SK-N-SH treated with all-trans-retinoic acid at 6 μM for 48 hours (cell line): ENCODE measurements at regions not wholly inside any gene's neighbourhood (a gene's known extent, or its start where the extent isn't known, plus 50 kb on each side); places are given as distances from the start of the nearest gene placed in this dataset.

Experiments
- ARNTL ChIP-seq: fragments of 450-650 bp; formaldehyde crosslinking; IDR thresholded peaks from 2 replicates; pipeline ENCODE4 v1.5.0; 2020; ENCODE audit warnings: low read depth, mild to moderate bottlenecking, moderate library complexity, borderline replicate concordance
- BACH2 ChIP-seq: fragments of 250-450 bp; sonication (Bioruptor Pico); IDR thresholded peaks from 2 replicates; pipeline ENCODE4 v1.9.0; 2021; ENCODE audit warnings: mild to moderate bottlenecking, borderline replicate concordance
- GLIS3 ChIP-seq: fragments of 250-450 bp; sonication (Bioruptor Pico); IDR thresholded peaks from 2 replicates; pipeline ENCODE4 v1.5.0; 2020; ENCODE audit warnings: mild to moderate bottlenecking, moderate library complexity
- TOX ChIP-seq: fragments of 250-450 bp; sonication (Bioruptor Pico); IDR thresholded peaks from 2 replicates; pipeline ENCODE4 v1.8.0; 2021; ENCODE audit warnings: mild to moderate bottlenecking, moderate library complexity, borderline replicate concordance
- ZC3H10 ChIP-seq: fragments of 250-450 bp; sonication (Bioruptor Pico); IDR thresholded peaks from 2 replicates; pipeline ENCODE4 v1.5.1; 2021; ENCODE audit warnings: mild to moderate bottlenecking, moderate library complexity
- ZFP3 ChIP-seq: fragments of 250-450 bp; sonication (Bioruptor Pico); IDR thresholded peaks from 2 replicates; pipeline ENCODE4 v1.5.0; 2020; ENCODE audit warnings: mild to moderate bottlenecking, moderate library complexity
- TF ChIP-seq, protein P1 (sequence below): fragments of 250-450 bp; sonication (Bioruptor Pico); IDR thresholded peaks from 2 replicates; pipeline ENCODE4 v1.8.0; 2020; ENCODE audit warnings: mild to moderate bottlenecking, moderate library complexity, borderline replicate concordance

DNA sequence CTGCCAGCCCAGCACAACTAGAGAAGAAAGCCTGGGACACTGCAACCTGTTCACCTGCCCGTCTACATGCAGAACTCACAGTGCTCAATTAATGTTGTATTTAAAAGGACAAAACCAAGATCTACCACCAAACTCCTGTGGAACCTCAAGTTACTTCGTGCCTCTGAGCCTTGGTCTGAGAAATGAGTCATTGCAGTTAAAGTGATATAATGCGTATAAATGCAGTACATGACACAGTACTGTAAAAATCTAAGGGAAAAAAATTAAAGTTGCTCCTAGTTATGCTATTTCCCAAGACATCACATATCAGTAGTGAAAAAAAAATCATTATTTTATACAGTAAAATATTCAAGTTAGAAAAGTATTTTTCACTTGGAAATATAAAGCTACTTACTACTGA, 138.9 kb downstream of the ZIC4 start:
- TF ChIP-seq TOX (no peak), ZC3H10 (CRISPR knock-in tag) (no peak), BACH2 (CRISPR knock-in tag) (no peak), ARNTL (no peak), GLIS3 (CRISPR knock-in tag) (no peak), ZFP3 (CRISPR knock-in tag) (no peak)
- TF ChIP-seq, protein P1, sequence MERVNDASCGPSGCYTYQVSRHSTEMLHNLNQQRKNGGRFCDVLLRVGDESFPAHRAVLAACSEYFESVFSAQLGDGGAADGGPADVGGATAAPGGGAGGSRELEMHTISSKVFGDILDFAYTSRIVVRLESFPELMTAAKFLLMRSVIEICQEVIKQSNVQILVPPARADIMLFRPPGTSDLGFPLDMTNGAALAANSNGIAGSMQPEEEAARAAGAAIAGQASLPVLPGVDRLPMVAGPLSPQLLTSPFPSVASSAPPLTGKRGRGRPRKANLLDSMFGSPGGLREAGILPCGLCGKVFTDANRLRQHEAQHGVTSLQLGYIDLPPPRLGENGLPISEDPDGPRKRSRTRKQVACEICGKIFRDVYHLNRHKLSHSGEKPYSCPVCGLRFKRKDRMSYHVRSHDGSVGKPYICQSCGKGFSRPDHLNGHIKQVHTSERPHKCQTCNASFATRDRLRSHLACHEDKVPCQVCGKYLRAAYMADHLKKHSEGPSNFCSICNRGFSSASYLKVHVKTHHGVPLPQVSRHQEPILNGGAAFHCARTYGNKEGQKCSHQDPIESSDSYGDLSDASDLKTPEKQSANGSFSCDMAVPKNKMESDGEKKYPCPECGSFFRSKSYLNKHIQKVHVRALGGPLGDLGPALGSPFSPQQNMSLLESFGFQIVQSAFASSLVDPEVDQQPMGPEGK (CRISPR knock-in tag), result no peak
